HEK293 (cell line): ENCODE measurements at regions not wholly inside any gene's neighbourhood (a gene's known extent, or its start where the extent isn't known, plus 50 kb on each side); places are given as distances from the start of the nearest gene placed in this dataset.

Experiments
- CTCF ChIP-seq: fragments of 450-650 bp; formaldehyde crosslinking; IDR thresholded peaks from 2 replicates; pipeline ENCODE4 v1.5.1; 2016; ENCODE audit warnings: missing biosample characterization, missing genetic modification characterization
- FEZF1 ChIP-seq: fragments of 450-650 bp; formaldehyde crosslinking; IDR thresholded peaks from 2 replicates; pipeline ENCODE4 v1.5.1; 2016; ENCODE audit warnings: missing biosample characterization, missing genetic modification characterization
- GLI2 ChIP-seq: fragments of 450-650 bp; formaldehyde crosslinking; IDR thresholded peaks from 2 replicates; pipeline ENCODE4; 2017; ENCODE audit warnings: missing biosample characterization, missing genetic modification characterization, low read depth, borderline replicate concordance
- REST ChIP-seq: fragments of 450-650 bp; formaldehyde crosslinking; IDR thresholded peaks from 2 replicates; pipeline ENCODE4 v1.5.1; 2016; ENCODE audit warnings: missing biosample characterization, missing genetic modification characterization
- SP2 ChIP-seq: fragments of 450-650 bp; formaldehyde crosslinking; IDR thresholded peaks from 2 replicates; pipeline ENCODE4 v1.5.1; 2016; ENCODE audit warnings: missing biosample characterization, missing genetic modification characterization
- ZBTB21 ChIP-seq: fragments of 450-650 bp; formaldehyde crosslinking; IDR thresholded peaks from 2 replicates; pipeline ENCODE4 v1.5.1; 2017; ENCODE audit warnings: missing biosample characterization, missing genetic modification characterization
- ZIC2 ChIP-seq: fragments of 450-650 bp; formaldehyde crosslinking; IDR thresholded peaks from 2 replicates; pipeline ENCODE4 v1.5.1; 2016; ENCODE audit warnings: missing biosample characterization, missing genetic modification characterization
- ZNF133 ChIP-seq: fragments of 450-650 bp; formaldehyde crosslinking; IDR thresholded peaks from 2 replicates; pipeline ENCODE4 v1.5.1; 2016; ENCODE audit warnings: missing biosample characterization, missing genetic modification characterization
- ZNF148 ChIP-seq: fragments of 450-650 bp; formaldehyde crosslinking; IDR thresholded peaks from 2 replicates; pipeline ENCODE4 v1.5.0; 2017; ENCODE audit warnings: missing biosample characterization, missing genetic modification characterization, borderline replicate concordance
- ZNF274 ChIP-seq, 2 experiments: fragments of 200-500 bp in 1 of 2; fragments of 450-650 bp in 1 of 2; sonication (Bioruptor generic) in 1 of 2; formaldehyde crosslinking in 1 of 2; IDR thresholded peaks; 2 replicates each; pipeline versions ENCODE4 v1.5.1 to v1.6.1; 2014 to 2016; ENCODE audit warnings: borderline replicate concordance in 1 of 2, inconsistent platforms in 1 of 2, low read length in 1 of 2, missing biosample characterization in 1 of 2, missing genetic modification characterization in 1 of 2
- ZNF501 ChIP-seq: fragments of 450-650 bp; formaldehyde crosslinking; IDR thresholded peaks from 2 replicates; pipeline ENCODE4 v1.5.1; 2016; ENCODE audit warnings: missing biosample characterization, missing genetic modification characterization
- ZNF521 ChIP-seq: fragments of 450-650 bp; formaldehyde crosslinking; IDR thresholded peaks from 2 replicates; pipeline ENCODE4 v1.5.1; 2017; ENCODE audit warnings: missing biosample characterization, mild to moderate bottlenecking, missing genetic modification characterization
- TF ChIP-seq, protein P1 (sequence below): IDR thresholded peaks from 2 replicates; pipeline ENCODE4 v1.6.1; 2011; ENCODE audit warnings: mild to moderate bottlenecking, low read depth, low read length, borderline replicate concordance
- TF ChIP-seq, protein P2 (sequence below): fragments of 450-650 bp; formaldehyde crosslinking; IDR thresholded peaks from 2 replicates; pipeline ENCODE4 v1.5.1; 2016; ENCODE audit warnings: missing biosample characterization, missing genetic modification characterization, low read depth

DNA sequence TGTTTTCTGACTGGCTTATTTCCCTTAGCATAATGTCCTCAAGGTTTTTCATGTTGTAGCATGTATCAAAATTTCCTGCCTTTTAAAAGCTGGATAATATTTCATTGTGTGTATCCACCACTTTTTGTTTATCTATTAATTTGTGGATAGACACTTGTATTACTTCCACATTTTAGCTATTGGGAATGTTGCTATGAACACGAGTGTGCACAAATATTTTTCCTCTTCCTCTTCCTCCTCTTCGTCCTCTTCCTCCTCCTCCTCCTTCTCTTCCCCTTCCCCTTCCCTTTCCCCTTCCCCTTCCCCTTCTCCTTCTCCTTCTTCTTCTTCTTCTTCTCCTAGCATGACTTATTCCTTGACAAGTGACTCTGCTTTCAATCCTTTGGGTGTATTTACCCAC lies 51.2 kb upstream of the KL start:
- no peak for TF ChIP-seq REST (tag by site-specific recombination)
- TF ChIP-seq ZNF521, result no peak
- TF ChIP-seq, protein P1, sequence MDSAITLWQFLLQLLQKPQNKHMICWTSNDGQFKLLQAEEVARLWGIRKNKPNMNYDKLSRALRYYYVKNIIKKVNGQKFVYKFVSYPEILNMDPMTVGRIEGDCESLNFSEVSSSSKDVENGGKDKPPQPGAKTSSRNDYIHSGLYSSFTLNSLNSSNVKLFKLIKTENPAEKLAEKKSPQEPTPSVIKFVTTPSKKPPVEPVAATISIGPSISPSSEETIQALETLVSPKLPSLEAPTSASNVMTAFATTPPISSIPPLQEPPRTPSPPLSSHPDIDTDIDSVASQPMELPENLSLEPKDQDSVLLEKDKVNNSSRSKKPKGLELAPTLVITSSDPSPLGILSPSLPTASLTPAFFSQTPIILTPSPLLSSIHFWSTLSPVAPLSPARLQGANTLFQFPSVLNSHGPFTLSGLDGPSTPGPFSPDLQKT, result no peak
- no peak for TF ChIP-seq ZNF274 (IDR thresholded peaks at IDR 0.05; ENCODE audit: low read length)
- TF ChIP-seq ZNF274 (tag by site-specific recombination; IDR thresholded peaks at IDR 0.05; ENCODE audit: borderline replicate concordance), result no peak
- no peak for TF ChIP-seq ZNF133 (tag by site-specific recombination)
- TF ChIP-seq ZNF501, result no peak
- no peak for TF ChIP-seq CTCF (tag by site-specific recombination)
- TF ChIP-seq ZBTB21, result no peak
- TF ChIP-seq, protein P2, sequence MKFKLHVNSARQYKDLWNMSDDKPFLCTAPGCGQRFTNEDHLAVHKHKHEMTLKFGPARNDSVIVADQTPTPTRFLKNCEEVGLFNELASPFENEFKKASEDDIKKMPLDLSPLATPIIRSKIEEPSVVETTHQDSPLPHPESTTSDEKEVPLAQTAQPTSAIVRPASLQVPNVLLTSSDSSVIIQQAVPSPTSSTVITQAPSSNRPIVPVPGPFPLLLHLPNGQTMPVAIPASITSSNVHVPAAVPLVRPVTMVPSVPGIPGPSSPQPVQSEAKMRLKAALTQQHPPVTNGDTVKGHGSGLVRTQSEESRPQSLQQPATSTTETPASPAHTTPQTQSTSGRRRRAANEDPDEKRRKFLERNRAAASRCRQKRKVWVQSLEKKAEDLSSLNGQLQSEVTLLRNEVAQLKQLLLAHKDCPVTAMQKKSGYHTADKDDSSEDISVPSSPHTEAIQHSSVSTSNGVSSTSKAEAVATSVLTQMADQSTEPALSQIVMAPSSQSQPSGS (tag by site-specific recombination), result no peak
- no peak for TF ChIP-seq ZNF148 (tag by site-specific recombination)
- no peak for TF ChIP-seq ZIC2 (tag by site-specific recombination)
- TF ChIP-seq SP2 (tag by site-specific recombination), result no peak
- no peak for TF ChIP-seq GLI2 (tag by site-specific recombination)
- TF ChIP-seq FEZF1 (tag by site-specific recombination), result no peak
